Neural progenitor cell (in vitro differentiated cells): ENCODE measurements at regions not wholly inside any gene's neighbourhood (a gene's known extent, or its start where the extent isn't known, plus 50 kb on each side); places are given as distances from the start of the nearest gene placed in this dataset.

Experiments
- EZH2 ChIP-seq: fragments of 200-600 bp; sonication (generic); IDR thresholded peaks from 2 replicates; pipeline ENCODE4 v1.6.1; 2017; ENCODE audit warnings: antibody characterized with exemption, mild to moderate bottlenecking, moderate library complexity
- EZH2phosphoT487 ChIP-seq: fragments of 200-600 bp; sonication (generic); IDR thresholded peaks from 2 replicates; pipeline ENCODE4 v1.6.1; 2017; ENCODE audit warnings: antibody characterized with exemption
- TF ChIP-seq, protein P1 (sequence below): fragments of 200-600 bp; sonication (generic); IDR thresholded peaks from 2 replicates; pipeline ENCODE4 v1.5.1; 2017; ENCODE audit warnings: antibody characterized with exemption, mild to moderate bottlenecking

DNA sequence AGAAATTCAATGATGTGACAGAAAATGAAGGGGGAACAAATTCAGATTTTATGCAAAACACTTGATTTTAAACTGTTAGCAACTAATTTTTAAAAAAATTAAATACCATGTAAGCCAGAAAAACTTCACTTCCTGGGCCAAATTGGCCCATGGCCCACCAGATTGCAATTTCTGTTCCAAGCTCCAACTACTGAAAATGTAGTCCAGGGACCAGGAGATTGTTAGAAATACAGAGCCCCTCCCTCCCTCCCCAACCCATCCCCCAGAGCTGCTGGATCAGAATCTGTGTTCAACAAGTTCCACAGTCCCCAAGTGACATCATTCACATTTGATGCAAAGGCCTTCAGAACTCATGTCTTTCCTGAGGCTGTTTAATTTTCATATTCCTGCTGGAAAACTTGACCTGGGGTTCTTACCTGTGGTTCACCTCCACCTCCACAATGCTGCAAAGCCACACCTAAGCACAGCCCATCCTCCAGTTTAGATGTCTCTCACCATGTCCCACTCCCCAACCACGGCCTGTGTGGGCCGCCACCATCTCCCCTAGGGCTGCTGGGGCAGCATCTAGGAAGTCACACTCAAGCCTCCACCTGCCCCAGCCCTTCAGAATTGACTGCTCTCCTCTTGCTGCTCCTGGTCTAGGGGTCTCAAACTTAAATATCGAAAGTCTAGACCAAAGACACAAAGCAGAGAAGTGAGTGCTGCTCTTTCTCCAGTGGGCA lies 482.0 kb downstream of the UQCRFS1 start:
- TF ChIP-seq, protein P1, sequence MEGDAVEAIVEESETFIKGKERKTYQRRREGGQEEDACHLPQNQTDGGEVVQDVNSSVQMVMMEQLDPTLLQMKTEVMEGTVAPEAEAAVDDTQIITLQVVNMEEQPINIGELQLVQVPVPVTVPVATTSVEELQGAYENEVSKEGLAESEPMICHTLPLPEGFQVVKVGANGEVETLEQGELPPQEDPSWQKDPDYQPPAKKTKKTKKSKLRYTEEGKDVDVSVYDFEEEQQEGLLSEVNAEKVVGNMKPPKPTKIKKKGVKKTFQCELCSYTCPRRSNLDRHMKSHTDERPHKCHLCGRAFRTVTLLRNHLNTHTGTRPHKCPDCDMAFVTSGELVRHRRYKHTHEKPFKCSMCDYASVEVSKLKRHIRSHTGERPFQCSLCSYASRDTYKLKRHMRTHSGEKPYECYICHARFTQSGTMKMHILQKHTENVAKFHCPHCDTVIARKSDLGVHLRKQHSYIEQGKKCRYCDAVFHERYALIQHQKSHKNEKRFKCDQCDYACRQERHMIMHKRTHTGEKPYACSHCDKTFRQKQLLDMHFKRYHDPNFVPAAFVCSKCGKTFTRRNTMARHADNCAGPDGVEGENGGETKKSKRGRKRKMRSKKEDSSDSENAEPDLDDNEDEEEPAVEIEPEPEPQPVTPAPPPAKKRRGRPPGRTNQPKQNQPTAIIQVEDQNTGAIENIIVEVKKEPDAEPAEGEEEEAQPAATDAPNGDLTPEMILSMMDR, result no peak
- no peak for TF ChIP-seq EZH2
- no peak for TF ChIP-seq EZH2phosphoT487
